Skeletal muscle cell (primary cell): ENCODE measurements at regions not wholly inside any gene's neighbourhood (a gene's known extent, or its start where the extent isn't known, plus 50 kb on each side); places are given as distances from the start of the nearest gene placed in this dataset.
A peak's percentile ranks its signal among the peaks of the same experiment; 100 is the strongest.

ENCODE experiments used
- DNase-seq: peaks from one replicate; pipeline ENCODE4 v3.0.0-alpha.2; 2010; ENCODE audit warnings: low read depth
- H3K4me3 ChIP-seq: 2 replicates; pipeline ENCODE4 v1.5.1; 2011; ENCODE audit warnings: low read depth, mild to moderate bottlenecking, control low read depth, low read length, moderate library complexity

GRCh38 chr1:4353090-4353856 lies 301.1 kb upstream of the AJAP1 start:
- DNase-seq, result no peak

DNA sequence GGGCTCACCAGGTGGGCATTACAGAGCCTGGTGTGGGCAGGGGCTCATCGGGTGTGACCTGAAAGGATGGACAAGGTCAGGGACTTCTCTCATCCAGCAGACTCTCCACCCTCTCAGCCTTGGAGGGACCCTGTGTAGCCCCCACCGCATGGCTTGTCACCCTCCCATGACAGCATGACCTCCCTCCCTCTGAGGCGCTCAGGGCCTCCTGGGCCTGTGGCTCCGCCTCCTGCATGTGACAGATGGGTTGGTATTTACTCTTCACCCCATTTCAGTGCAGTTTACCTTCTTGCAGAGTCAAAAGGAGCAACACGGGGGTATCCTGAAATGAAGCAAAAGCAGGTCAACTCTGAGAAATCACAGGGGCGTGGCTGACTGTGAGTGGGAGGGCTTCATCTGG lies 298.6 kb upstream of the AJAP1 start:
- no peak overlapping the region for H3K4me3 ChIP-seq
- no peak for DNase-seq

More at GRCh38 chr1:4353090-4353856, 301.1 kb upstream of the AJAP1 start:
- no peak overlapping the region for H3K4me3 ChIP-seq

GRCh38 chr1:4362314-4363044 lies 291.9 kb upstream of the AJAP1 start:
- DNase-seq, result no peak

GRCh38 chr1:4366091-4366490 lies 288.3 kb upstream of the AJAP1 start:
- no peak overlapping the region for H3K4me3 ChIP-seq
- no peak for DNase-seq

More at GRCh38 chr1:4362314-4363044, 291.9 kb upstream of the AJAP1 start:
- H3K4me3 ChIP-seq, result no peak overlapping the region

- no peak for DNase-seq
- H3K4me3 ChIP-seq, result no peak overlapping the region
Observed at GRCh38 chr1:4367230-4367777, 287.1 kb upstream of the AJAP1 start.

GRCh38 chr1:4369335-4369734 lies 285.1 kb upstream of the AJAP1 start:
- no peak for DNase-seq
- no peak overlapping the region for H3K4me3 ChIP-seq

- DNase-seq, result no peak
- H3K4me3 ChIP-seq, result no peak overlapping the region
Observed at GRCh38 chr1:4371849-4372248, 282.6 kb upstream of the AJAP1 start.

DNA sequence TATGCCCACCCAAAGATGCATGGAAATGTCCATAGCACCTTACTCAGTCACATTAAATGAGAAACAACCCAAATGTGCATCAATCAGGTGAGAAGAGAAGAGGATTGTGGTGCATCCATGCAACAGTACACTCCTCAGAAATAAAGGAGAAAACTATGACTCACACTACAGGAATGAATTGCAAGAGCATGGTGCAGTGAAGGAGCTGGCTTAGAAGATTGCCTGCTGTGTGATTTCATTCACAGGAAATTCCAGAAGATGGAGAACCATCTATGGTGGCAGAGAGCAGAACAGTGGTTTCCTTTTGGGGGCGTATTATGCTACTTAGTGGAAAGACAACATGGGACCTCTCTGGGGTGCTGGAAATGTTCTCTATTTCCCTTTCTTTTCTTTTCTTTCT lies 278.6 kb upstream of the AJAP1 start:
- H3K4me3 ChIP-seq, result no peak overlapping the region
- DNase-seq, result no peak

DNA sequence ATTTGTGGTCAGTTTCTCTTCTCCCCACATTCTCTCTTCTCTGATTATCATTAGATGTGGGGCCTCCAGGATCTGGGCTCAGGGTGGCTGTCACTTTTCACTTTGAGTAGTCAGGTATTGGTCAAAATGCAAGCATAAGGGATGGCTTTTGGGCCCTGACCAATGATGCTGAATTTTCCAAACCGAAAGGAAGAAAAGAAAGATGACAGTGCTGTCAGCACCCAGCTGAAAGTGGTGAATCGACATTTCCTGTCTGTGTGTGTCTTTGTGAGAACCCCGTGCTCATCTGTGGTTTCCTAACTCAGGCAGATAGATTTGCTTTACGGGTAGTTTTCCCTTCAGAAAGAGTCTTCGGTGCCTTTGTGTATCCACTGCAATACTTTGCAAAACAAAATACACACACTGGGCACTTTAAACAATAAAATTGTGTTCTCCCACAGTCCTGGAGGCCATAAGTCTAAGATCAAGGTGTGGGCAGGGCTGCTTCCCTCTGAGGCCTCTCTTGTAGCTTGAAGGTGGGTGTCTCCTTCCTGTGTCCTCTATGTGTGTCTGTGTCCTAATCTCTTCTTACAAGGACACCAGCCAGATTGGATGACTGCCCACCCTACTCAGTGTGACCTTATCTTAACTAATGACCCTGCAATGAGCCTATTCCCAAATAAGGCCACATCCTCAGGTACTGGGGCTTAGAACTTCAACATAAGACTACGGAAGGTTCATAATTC lies 274.8 kb upstream of the AJAP1 start:
- no peak for DNase-seq
- H3K4me3 ChIP-seq, result no peak overlapping the region

DNA sequence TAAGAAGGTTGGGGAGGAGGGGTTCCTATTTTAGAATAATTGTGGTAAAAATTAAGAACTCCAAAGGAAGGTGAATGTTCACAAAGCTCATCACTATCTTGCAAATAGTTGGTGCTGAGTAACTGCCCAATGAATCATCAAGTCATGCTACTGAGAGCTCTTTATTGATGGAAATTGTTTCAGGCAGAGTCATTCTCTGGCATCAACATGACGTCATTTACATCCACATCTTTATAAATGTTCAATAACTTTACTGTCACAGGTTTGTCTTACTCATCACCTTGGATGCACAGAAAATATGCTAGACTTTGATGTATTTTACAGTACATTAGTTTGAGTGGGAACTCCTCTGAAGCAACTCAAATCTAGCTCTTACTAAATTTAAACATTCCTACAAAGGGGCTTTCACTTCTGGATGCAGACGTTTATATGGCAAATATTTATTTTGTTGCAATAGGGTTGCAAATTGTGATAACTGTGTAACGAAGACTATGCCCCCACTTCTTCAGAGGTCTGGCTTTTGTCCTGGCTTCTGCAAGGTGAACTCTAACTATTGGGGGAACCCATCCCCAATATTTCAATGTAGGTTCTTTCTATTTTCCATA lies 273.7 kb upstream of the AJAP1 start:
- H3K4me3 ChIP-seq, result no peak overlapping the region
- peak; percentile 41 for DNase-seq

GRCh38 chr1:4393191-4393590 lies 261.2 kb upstream of the AJAP1 start:
- no peak overlapping the region for H3K4me3 ChIP-seq
- no peak for DNase-seq

GRCh38 chr1:4394366-4394765 lies 260.0 kb upstream of the AJAP1 start:
- H3K4me3 ChIP-seq, result no peak overlapping the region
- no peak for DNase-seq

DNA sequence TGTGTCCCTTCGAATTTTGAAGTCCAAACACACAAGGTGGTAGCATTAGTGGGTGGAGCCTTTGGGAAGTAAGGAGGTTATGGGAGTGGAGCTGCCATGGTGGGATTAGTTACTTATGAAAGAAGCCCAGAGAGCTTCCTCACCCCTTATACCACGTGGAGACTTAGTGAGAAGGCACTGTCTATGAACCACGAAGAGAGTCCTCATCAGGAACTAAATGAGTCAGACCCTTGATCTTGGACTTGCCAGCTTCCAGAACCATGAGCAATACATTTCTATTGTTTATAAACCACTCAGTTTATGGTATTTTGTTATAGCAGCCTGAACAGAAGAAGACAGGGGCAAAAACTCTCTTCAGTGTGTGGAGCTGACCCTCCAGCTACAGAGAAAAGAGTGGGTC lies 259.3 kb upstream of the AJAP1 start:
- no peak overlapping the region for H3K4me3 ChIP-seq
- no peak for DNase-seq

GRCh38 chr1:4395676-4396075 lies 258.7 kb upstream of the AJAP1 start:
- no peak for DNase-seq
- no peak overlapping the region for H3K4me3 ChIP-seq

DNA sequence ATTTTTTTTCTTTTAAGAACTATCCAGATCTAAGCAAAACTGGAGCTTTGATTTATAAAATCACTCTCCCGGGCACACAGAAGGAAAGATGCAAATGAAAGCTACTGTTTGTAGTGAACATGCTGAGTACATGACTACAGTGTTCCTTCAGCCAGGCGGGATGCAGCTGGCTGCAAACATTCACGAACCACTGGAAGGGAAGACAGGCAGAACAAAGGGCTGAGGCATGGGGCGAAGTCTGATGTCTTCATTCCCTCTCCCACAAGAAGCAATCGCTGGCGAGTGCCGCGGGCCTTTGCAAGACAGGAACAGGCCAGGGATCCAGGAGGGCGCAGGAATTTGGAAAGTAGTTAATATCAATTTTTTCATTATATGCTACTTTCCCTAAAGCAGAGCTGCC lies 257.9 kb upstream of the AJAP1 start:
- no peak overlapping the region for H3K4me3 ChIP-seq
- DNase-seq, result no peak

- H3K4me3 ChIP-seq, result no peak overlapping the region
- no peak for DNase-seq
Observed at GRCh38 chr1:4397196-4397595, 257.2 kb upstream of the AJAP1 start.

DNA sequence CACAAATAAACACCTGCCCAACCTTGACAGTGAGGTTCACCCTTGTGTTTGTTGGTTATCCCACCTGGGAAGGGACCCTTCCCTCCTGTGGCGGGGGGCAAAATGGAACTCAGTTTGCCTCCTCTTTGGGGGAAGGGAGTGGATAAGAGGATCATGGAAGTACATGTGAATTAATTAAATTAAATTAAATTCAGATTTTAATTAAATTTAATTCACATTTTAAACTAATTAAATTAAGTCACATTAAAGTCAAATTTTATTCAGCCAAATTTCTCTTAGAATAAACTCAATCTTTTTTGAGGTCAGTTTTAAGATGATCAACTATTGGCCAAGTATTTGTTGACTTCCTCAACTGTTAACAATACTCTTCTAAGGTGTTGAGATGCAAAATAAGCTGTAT lies 252.4 kb upstream of the AJAP1 start:
- no peak for DNase-seq
- H3K4me3 ChIP-seq, result no peak overlapping the region

- H3K4me3 ChIP-seq, result no peak overlapping the region
- no peak for DNase-seq
Observed at GRCh38 chr1:4404854-4405590, 249.4 kb upstream of the AJAP1 start.

GRCh38 chr1:4407851-4408250 lies 246.6 kb upstream of the AJAP1 start:
- no peak overlapping the region for H3K4me3 ChIP-seq
- no peak for DNase-seq
